Endothelial cell (in vitro differentiated cells): ENCODE measurements at regions not wholly inside any gene's neighbourhood (a gene's known extent, or its start where the extent isn't known, plus 50 kb on each side); places are given as distances from the start of the nearest gene placed in this dataset.

ENCODE experiments used
- DNase-seq: peaks from one replicate; pipeline ENCODE4 v3.0.0; 2021; ENCODE audit warnings: low spot score
- H3K27ac Mint-ChIP-seq: one replicate; pipeline ENCODE4 v1.8.0; 2021; ENCODE audit warnings: mixed read lengths, inconsistent platforms; ENCODE audit not compliant: unreplicated experiment
- H3K27me3 Mint-ChIP-seq: one replicate; pipeline ENCODE4 v1.8.0; 2021; ENCODE audit warnings: mild to moderate bottlenecking, moderate library complexity, mixed read lengths, inconsistent platforms; ENCODE audit not compliant: unreplicated experiment
- H3K36me3 Mint-ChIP-seq: one replicate; pipeline ENCODE4 v1.8.0; 2021; ENCODE audit warnings: mild to moderate bottlenecking, low read depth, mixed read lengths, inconsistent platforms; ENCODE audit not compliant: unreplicated experiment
- H3K4me1 Mint-ChIP-seq: one replicate; pipeline ENCODE4 v1.8.0; 2021; ENCODE audit warnings: mild to moderate bottlenecking, mixed read lengths, inconsistent platforms; ENCODE audit not compliant: unreplicated experiment
- H3K4me3 Mint-ChIP-seq: one replicate; pipeline ENCODE4 v1.8.0; 2021; ENCODE audit warnings: mild to moderate bottlenecking, mixed read lengths, inconsistent platforms; ENCODE audit not compliant: unreplicated experiment
- H3K9me3 Mint-ChIP-seq: one replicate; pipeline ENCODE4 v1.8.0; 2021; ENCODE audit warnings: mixed read lengths, inconsistent platforms; ENCODE audit not compliant: unreplicated experiment
- CTCF ChIP-seq: fragments of 200-600 bp; sonication (generic); IDR thresholded peaks from one replicate; pipeline ENCODE4 v1.5.0; 2021; ENCODE audit warnings: antibody characterized with exemption; ENCODE audit not compliant: unreplicated experiment

- Mint-ChIP-seq H3K4me1 (no peaks in the 10 kb centered on the region), H3K4me3 (no peak overlapping the region), H3K27ac (no peak overlapping the region), H3K36me3 (no peaks in the 10 kb centered on the region), H3K27me3 (no peaks in the 10 kb centered on the region), H3K9me3 (no peaks in the 10 kb centered on the region)
- no peak for DNase-seq
- TF ChIP-seq CTCF = no peak
These were observed 484.7 kb upstream of the NRXN1 start for GRCh38 chr2:51516667-51517066.

- no peak for DNase-seq
- Mint-ChIP-seq H3K4me3 (no peak overlapping the region), H3K4me1 (no peaks in the 10 kb centered on the region), H3K27ac (no peak overlapping the region), H3K36me3 (no peaks in the 10 kb centered on the region), H3K27me3 (no peaks in the 10 kb centered on the region), H3K9me3 (no peaks in the 10 kb centered on the region)
- no peak for TF ChIP-seq CTCF
These were observed 479.1 kb upstream of the NRXN1 start for GRCh38 chr2:51511002-51511401.

GRCh38 chr2:51510303-51510702 is 478.4 kb upstream of the NRXN1 start:
- H3K27me3 Mint-ChIP-seq = no peaks in the 10 kb centered on the region
- H3K4me3 Mint-ChIP-seq = no peak overlapping the region
- TF ChIP-seq CTCF = no peak
- no peaks in the 10 kb centered on the region for H3K4me1 Mint-ChIP-seq
- H3K9me3 Mint-ChIP-seq = no peaks in the 10 kb centered on the region
- H3K36me3 Mint-ChIP-seq = no peaks in the 10 kb centered on the region
- no peak for DNase-seq
- H3K27ac Mint-ChIP-seq = no peak overlapping the region

GRCh38 chr2:51505533-51505932 is 473.6 kb upstream of the NRXN1 start:
- DNase-seq = no peak
- H3K27me3 Mint-ChIP-seq = no peaks in the 10 kb centered on the region

More at GRCh38 chr2:51505533-51505932, 473.6 kb upstream of the NRXN1 start:
- H3K4me3 Mint-ChIP-seq = no peak overlapping the region
- no peak overlapping the region for H3K27ac Mint-ChIP-seq
- H3K4me1 Mint-ChIP-seq = no peaks in the 10 kb centered on the region
- no peaks in the 10 kb centered on the region for H3K9me3 Mint-ChIP-seq
- no peak for TF ChIP-seq CTCF
- H3K36me3 Mint-ChIP-seq = no peaks in the 10 kb centered on the region
